Fibroblast of gingiva (primary cell): ENCODE measurements at regions not wholly inside any gene's neighbourhood (a gene's known extent, or its start where the extent isn't known, plus 50 kb on each side); places are given as distances from the start of the nearest gene placed in this dataset.

Experiments
- DNase-seq: peaks from one replicate; pipeline ENCODE4 v3.0.0-alpha.2; 2011; ENCODE audit warnings: low read depth

DNA sequence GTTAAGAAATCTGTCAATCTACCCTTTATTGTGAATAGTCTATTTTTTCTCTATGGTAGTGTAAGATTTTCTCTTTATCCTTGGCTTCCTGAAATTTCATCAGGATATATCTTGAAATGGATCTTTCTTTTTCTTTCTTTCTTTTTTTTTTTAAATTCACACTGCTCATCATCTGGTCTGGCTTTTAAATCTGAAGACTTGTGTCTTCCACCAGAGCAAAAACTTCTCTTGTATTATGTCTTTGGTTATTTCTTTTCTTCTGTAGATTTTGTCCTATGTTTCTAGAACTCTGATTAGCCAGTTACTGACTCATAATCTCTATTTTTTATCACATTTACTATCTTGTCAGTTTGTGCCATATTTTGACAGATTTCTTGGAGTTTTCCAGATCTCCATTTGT, 133.8 kb upstream of the LMO4 start:
- DNase-seq: no peak

- DNase-seq: no peak
Observed at GRCh38 chr1:87196110-87196827, 132.4 kb upstream of the LMO4 start.

GRCh38 chr1:87197156-87197555, 131.5 kb upstream of the LMO4 start:
- no peak for DNase-seq

DNA sequence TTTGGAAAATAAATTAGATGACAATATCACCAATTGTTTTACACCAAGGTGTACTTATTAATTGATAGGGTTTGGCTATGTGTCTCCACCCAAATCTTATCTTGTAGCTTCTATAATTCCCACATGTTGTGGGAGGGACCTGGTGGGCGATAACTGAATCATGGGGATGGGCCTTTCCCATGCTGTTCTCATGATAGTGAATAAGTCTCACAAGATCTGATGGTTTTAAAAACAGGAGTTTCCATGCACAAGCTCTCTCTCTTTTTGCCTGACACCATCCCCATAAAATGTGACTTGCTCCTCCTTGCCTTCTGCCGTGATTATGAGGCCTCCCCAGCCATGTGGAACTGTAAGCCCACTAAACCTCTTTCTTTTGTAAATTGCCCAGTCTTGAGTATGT, 131.0 kb upstream of the LMO4 start:
- DNase-seq: no peak

GRCh38 chr1:87200875-87201638, 127.6 kb upstream of the LMO4 start:
- no peak for DNase-seq

DNA sequence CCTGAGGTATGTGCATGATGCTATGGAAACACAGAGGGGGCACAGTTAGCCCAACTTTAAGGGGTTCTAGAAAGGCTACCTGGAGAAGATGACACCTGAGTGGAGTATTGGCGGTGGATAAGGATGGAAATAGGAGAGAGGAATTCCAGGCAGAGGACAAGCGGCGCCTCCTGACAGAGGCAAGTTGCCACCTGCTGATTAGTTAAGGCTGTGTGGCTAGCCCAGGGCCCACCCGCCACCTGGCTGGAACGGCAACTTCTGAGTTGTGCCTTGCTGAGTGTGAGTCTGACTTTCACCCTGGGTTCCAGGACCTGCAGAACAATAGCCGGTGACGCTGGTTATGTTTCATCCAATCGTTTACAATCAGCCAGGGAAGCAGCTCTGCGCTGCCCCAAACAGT, 126.9 kb upstream of the LMO4 start:
- DNase-seq: no peak

GRCh38 chr1:87202451-87202850, 126.2 kb upstream of the LMO4 start:
- no peak for DNase-seq

DNA sequence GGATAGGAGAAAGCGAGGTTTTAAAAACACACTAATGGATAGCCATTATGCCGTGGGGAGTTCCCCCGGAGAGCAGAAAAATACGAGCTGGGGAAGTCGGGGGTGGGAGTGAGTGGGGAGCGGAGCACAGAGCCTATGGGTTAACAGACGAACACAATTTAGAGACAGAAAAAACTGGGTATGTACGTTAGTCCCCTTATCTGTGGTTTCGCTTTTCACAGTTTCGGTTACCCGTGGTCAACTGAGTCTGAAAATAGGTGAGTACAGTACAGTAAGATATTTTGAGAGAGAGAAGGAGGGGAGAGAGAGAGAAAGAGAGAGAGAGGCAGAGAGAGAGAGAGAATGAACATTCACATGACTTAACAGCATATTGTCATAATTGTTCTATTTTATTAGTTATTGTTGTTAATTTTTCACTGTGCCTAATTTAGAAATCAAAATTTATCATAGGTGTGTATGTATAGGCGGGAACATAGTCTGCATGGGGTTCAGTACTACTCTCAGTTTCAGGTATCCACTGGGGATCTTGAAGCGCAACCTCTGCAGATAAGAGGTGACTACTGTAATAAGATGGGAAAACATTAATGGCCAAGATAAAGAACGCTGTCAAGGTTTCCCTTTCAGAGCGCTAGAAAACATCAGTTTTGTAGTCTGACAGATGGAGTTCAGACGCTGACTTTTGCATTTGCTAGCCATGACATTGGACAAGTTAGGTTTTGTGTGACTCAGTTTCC, 125.6 kb upstream of the LMO4 start:
- DNase-seq: no peak

GRCh38 chr1:87203904-87204303, 124.8 kb upstream of the LMO4 start:
- peak; percentile 34 for DNase-seq

DNA sequence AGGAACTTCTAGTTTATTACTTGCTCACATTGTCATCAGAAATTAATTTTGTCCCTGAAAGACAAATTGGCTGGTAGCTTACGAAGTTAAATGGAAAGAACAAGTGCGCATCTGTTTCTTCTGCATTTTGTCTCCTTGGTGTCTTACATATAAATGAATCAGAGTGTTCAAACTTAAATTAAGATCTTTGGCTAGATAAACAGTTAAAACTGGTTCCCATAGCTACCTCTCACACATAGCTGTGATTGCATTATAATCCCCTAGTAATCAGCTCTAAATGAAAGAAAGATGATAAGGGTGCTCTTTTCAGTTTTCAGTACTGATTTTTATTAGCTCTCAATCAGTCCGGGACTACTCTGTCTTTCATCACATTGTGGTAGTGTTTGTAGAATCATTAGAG, 124.2 kb upstream of the LMO4 start:
- no peak for DNase-seq

DNA sequence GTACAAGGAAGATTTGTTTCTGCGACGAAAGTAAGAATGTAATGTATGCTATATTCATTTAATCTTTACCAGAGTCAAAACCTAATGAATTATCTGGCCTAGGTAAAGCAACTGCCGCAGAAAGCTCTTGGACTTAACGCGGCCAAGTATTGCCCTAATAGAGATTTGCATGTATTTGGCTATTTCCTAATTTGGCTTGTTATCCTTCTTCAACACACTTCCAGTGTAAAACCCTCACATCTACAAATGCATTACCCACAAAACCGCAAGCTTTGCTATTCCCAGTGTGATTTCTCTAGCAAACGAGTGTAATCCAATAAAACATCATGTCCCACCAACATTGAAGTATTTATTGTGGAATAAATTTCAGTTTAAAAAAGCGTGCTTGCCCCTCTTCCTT, 123.8 kb upstream of the LMO4 start:
- DNase-seq: no peak

- DNase-seq: no peak
Observed at GRCh38 chr1:87206044-87206831, 122.4 kb upstream of the LMO4 start.

GRCh38 chr1:87208080-87208479, 120.6 kb upstream of the LMO4 start:
- no peak for DNase-seq

- DNase-seq: no peak
Observed at GRCh38 chr1:87208931-87209330, 119.7 kb upstream of the LMO4 start.

GRCh38 chr1:87210151-87210550, 118.5 kb upstream of the LMO4 start:
- no peak for DNase-seq

DNA sequence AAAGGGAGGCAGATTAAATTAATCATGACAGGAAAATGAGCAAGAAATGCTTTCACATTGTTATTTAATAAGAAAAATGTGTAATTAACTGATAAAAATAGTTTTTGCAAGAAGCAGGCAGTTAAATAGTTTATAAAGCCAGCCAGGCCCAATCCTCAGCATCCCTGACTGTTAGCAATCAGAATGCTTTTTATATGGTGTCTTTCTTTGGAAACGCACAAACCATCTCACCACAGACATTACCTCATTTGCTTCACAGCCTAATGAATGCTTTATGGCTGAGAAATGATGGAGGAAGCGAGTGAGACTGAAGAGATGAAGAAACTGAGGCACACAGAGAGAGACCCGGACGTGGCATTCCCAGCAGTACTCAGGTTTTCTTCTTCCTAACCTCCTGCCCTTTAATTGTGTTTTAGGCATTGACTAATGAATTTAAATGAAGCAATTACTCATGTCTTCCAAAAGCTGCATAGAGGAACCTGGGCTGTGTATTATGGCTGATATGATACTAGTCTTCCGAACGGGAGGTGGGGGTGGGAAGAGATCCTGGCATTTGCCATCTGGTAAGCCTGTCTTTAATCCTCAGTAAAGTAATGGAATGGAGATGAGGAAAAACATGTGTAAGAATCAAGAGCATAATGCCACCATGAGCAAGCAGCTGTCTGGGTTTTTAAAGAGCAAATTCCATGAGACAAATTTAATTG, 116.1 kb upstream of the LMO4 start:
- DNase-seq: no peak

GRCh38 chr1:87213135-87213515, 115.6 kb upstream of the LMO4 start:
- DNase-seq: no peak

GRCh38 chr1:87215592-87215991, 113.1 kb upstream of the LMO4 start:
- DNase-seq: no peak

DNA sequence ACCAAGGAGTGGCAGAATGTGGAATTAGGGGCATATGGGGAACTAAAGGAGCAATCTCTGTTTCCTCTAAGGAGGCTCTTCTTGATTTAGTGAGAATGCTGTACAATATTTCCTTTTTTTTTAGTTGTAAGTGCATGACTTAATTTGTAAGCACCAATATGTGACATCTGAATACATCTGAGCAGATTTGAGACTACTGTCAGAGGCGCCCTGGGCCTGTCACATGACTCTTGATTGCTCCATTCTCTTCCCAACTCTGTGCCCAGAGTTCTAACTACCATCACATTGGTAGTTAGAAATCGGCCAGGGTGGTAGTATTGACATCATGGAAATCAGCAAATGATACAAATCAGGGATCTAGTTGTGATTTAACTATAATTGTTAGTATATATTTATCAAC, 110.1 kb upstream of the LMO4 start:
- DNase-seq: no peak

DNA sequence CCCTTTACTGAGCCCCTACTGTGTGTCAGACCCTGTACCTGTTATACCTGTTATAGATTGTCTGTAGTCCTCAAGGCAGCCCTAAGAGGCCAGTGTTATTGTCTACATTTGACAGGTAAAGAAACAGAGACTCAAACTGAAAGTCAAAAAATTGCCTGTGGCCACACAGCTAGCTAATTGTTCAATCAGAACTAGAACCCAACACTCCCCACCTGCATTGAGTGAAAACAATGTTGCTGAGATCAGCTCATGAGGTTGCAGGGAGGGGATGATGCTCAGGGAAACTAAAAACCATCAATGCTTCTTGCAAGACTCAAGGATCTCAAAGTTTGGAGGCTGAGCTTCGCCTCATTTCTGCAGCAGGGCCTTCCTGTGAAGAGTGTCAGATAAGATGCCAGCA, 109.5 kb upstream of the LMO4 start:
- DNase-seq: no peak

DNA sequence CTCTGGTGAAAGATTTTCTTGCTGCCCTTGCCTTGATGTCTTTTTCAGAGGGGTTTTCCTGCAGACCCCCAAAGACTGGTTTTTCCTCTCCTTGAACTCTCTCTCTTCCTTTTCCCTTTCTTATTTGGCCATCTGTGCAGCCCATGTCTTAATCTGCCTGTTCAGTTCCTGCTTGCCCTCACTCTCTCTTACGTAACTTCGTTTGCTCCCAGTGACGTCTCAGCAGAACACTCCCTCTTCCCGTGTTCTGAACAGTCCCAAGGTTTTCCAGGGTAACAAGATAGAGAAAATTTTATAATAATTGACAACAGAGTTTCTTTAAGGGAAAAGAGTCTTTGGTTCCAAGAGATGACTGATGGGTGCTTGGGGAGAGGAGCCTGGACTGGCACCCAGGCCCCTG, 109.1 kb upstream of the LMO4 start:
- DNase-seq: no peak

GRCh38 chr1:87220993-87221392, 107.7 kb upstream of the LMO4 start:
- no peak for DNase-seq
